HFFc6 (cell line): ENCODE measurements at regions not wholly inside any gene's neighbourhood (a gene's known extent, or its start where the extent isn't known, plus 50 kb on each side); places are given as distances from the start of the nearest gene placed in this dataset.

Experiments used
- DNase-seq: peaks from one replicate; pipeline ENCODE4 v3.0.0-alpha.2; 2018
- H3K27ac Mint-ChIP-seq: 2 replicates; pipeline ENCODE4 v1.8.0; 2020; ENCODE audit warnings: mild to moderate bottlenecking, mixed read lengths
- H3K27me3 Mint-ChIP-seq: 2 replicates; pipeline ENCODE4 v1.8.0; 2021; ENCODE audit warnings: mild to moderate bottlenecking, moderate library complexity, mixed read lengths; ENCODE audit not compliant: insufficient read depth
- H3K36me3 Mint-ChIP-seq: 2 replicates; pipeline ENCODE4 v1.8.0; 2021; ENCODE audit warnings: low read depth, mixed read lengths
- H3K4me1 Mint-ChIP-seq: 2 replicates; pipeline ENCODE4 v1.8.0; 2020; ENCODE audit warnings: low read depth, mixed read lengths
- H3K4me3 Mint-ChIP-seq: 2 replicates; pipeline ENCODE4 v1.8.0; 2020; ENCODE audit warnings: mild to moderate bottlenecking, moderate library complexity, mixed read lengths
- H3K9me3 Mint-ChIP-seq: 2 replicates; pipeline ENCODE4 v1.8.0; 2020; ENCODE audit warnings: mild to moderate bottlenecking, mixed read lengths
- CTCF ChIP-seq: fragments of 200-600 bp; sonication (generic); IDR thresholded peaks from 2 replicates; pipeline ENCODE4 v1.5.0; 2021; ENCODE audit warnings: antibody characterized with exemption, mild to moderate bottlenecking

- no peaks in the 10 kb centered on the region for H3K4me1 Mint-ChIP-seq
- no peak for DNase-seq
Observed at GRCh38 chr18:42649331-42650035, 466.0 kb downstream of the RIT2 start.

GRCh38 chr18:42654556-42654955, 460.9 kb downstream of the RIT2 start:
- no peak for TF ChIP-seq CTCF
- no peaks in the 10 kb centered on the region for H3K4me1 Mint-ChIP-seq
- H3K4me3 Mint-ChIP-seq = no peak overlapping the region
- H3K36me3 Mint-ChIP-seq = no peaks in the 10 kb centered on the region
- no peaks in the 10 kb centered on the region for H3K27me3 Mint-ChIP-seq
- no peak overlapping the region for H3K27ac Mint-ChIP-seq
- H3K9me3 Mint-ChIP-seq = peaks cover 51% of the 10 kb centered on the region
- DNase-seq = no peak

More at GRCh38 chr18:42649331-42650035, 466.0 kb downstream of the RIT2 start:
- H3K36me3 Mint-ChIP-seq = no peaks in the 10 kb centered on the region
- H3K27ac Mint-ChIP-seq = no peak overlapping the region
- no peak for TF ChIP-seq CTCF
- no peaks in the 10 kb centered on the region for H3K27me3 Mint-ChIP-seq
- H3K9me3 Mint-ChIP-seq = peaks cover 54% of the 10 kb centered on the region
- no peak overlapping the region for H3K4me3 Mint-ChIP-seq

DNA sequence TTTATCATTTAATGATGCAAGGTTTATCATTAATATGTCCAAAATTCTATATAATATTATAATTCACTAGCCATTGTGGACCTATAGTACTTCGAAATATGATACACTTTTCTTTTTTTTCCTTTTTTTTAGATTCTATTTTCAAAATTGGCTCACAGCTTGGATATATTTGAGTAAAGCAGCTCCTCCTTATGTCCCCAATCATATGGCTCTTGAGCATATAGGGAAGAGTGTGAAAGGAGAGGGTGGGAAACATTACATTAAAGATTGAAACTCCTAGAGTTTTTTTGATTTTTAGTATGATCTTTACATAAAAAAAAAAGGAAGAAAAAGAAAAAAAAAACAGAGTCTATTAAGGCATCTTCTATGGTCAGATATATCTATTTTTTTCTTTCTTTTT, 457.9 kb downstream of the RIT2 start:
- Mint-ChIP-seq H3K27ac (no peak overlapping the region), H3K4me1 (no peaks in the 10 kb centered on the region), H3K27me3 (no peaks in the 10 kb centered on the region), H3K9me3 (peaks cover 44% of the 10 kb centered on the region), H3K4me3 (no peak overlapping the region), H3K36me3 (no peaks in the 10 kb centered on the region)
- no peak for TF ChIP-seq CTCF
- no peak for DNase-seq

DNA sequence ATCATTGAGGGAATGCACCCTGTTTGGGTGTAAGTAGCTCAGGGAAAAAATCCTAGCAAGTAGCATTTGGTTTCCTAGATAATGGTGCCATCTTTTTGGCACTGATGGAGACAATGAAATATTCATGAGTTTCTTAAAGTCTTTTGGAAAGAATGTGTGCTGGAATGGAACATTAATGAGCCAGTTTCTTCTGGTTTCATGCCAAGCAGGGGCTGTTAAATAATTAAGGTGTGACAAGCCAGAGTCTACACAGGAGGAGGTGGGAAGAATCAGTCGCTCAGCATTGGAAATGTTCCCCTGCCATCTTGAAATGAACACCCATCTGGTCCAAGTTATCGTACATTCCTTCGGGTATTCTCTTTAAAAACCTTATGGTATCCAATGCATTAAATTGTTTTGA, 457.3 kb downstream of the RIT2 start:
- no peak for DNase-seq
- Mint-ChIP-seq H3K27me3 (no peaks in the 10 kb centered on the region), H3K4me3 (no peak overlapping the region), H3K27ac (no peak overlapping the region), H3K36me3 (no peaks in the 10 kb centered on the region), H3K9me3 (peaks cover 38% of the 10 kb centered on the region), H3K4me1 (no peaks in the 10 kb centered on the region)
- TF ChIP-seq CTCF = no peak

DNA sequence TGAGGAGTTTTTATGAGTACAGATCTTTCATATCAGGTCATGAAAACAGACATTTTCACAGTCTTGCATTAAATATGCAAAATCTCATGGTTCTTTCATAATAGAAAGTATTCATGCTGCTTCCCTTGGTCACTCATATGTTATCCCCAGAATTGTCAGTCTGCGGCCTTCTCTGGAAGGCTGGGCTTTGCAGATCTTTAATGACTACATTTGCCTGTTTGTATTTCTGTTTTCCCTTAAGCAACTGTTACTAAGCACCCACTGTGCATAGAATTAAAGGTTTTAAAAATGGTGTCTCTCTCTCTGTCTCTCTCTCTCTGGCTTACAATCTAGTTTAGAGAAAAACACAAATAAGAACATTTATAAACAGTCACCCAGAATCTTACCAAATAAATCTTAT, 456.3 kb downstream of the RIT2 start:
- Mint-ChIP-seq H3K27ac (no peak overlapping the region), H3K4me1 (no peaks in the 10 kb centered on the region), H3K27me3 (no peaks in the 10 kb centered on the region), H3K4me3 (no peak overlapping the region), H3K9me3 (peaks cover 30% of the 10 kb centered on the region), H3K36me3 (no peaks in the 10 kb centered on the region)
- no peak for TF ChIP-seq CTCF
- DNase-seq = no peak
